Keratinocyte (primary cell): ENCODE measurements at regions not wholly inside any gene's neighbourhood (a gene's known extent, or its start where the extent isn't known, plus 50 kb on each side); places are given as distances from the start of the nearest gene placed in this dataset.

ENCODE experiments used
- DNase-seq: peaks from one replicate; pipeline ENCODE4 v3.0.0-alpha.2; 2011; ENCODE audit warnings: low read depth, missing footprints, low spot score
- FAIRE-seq: peaks from 2 replicates; lab custom pipeline; 2011; peaks lifted over from hg19 to GRCh38; lab: Jason Lieb, UNC
- H2AFZ ChIP-seq: 2 replicates; pipeline ENCODE4 v1.6.0; 2012; ENCODE audit warnings: low read length, control low read depth, inconsistent platforms; ENCODE audit not compliant: control insufficient read depth
- H3K27ac ChIP-seq: 2 replicates; pipeline ENCODE4 v1.5.1; 2011; ENCODE audit warnings: low read length; ENCODE audit not compliant: control insufficient read depth, insufficient read depth
- H3K27me3 ChIP-seq: 3 replicates; pipeline ENCODE4 v1.6.0; 2011; ENCODE audit warnings: low read length; ENCODE audit not compliant: control insufficient read depth, insufficient read depth; ENCODE audit errors: extremely low read depth
- H3K36me3 ChIP-seq, 2 experiments: 2 replicates in 1 of 2; 3 replicates in 1 of 2; pipeline ENCODE4 v1.5.1; 2011; ENCODE audit warnings: low read length in 2 of 2, mild to moderate bottlenecking in 1 of 2; ENCODE audit not compliant: control insufficient read depth in 2 of 2, insufficient read depth in 2 of 2; ENCODE audit errors: extremely low read depth in 1 of 2
- H3K4me1 ChIP-seq: 3 replicates; pipeline ENCODE4 v1.5.1; 2011; ENCODE audit warnings: low read length; ENCODE audit not compliant: control insufficient read depth, insufficient read depth; ENCODE audit errors: extremely low read depth
- H3K4me2 ChIP-seq: 3 replicates; pipeline ENCODE4 v1.6.0; 2011; ENCODE audit warnings: low read depth, low read length; ENCODE audit not compliant: control insufficient read depth, insufficient read depth; ENCODE audit errors: extremely low read depth
- H3K4me3 ChIP-seq, 3 experiments: fragments of 200-600 bp in 1 of 3; sonication (generic) in 1 of 3; 2 replicates in 2 of 3; 3 replicates in 1 of 3; pipeline ENCODE4 v1.5.1; 2011 to 2016; ENCODE audit warnings: low read length in 3 of 3, mild to moderate bottlenecking in 3 of 3, control low read depth in 2 of 3, inconsistent platforms in 1 of 3, low read depth in 1 of 3, mixed read lengths in 1 of 3, mixed run types in 1 of 3, moderate library complexity in 1 of 3; ENCODE audit not compliant: control insufficient read depth in 2 of 3, insufficient read depth in 2 of 3; ENCODE audit errors: extremely low read depth in 1 of 3
- H3K79me2 ChIP-seq: 2 replicates; pipeline ENCODE4 v1.6.0; 2012; ENCODE audit warnings: low read length; ENCODE audit not compliant: control insufficient read depth, insufficient read depth
- H3K9ac ChIP-seq: 3 replicates; pipeline ENCODE4 v1.6.0; 2011; ENCODE audit warnings: low read length; ENCODE audit not compliant: control insufficient read depth, insufficient read depth; ENCODE audit errors: extremely low read depth
- H3K9me1 ChIP-seq: 3 replicates; pipeline ENCODE4 v1.6.0; 2011; ENCODE audit warnings: low read length; ENCODE audit not compliant: control insufficient read depth, insufficient read depth; ENCODE audit errors: extremely low read depth
- H3K9me3 ChIP-seq: 2 replicates; pipeline ENCODE4 v1.5.1; 2012; ENCODE audit warnings: low read depth, low read length; ENCODE audit not compliant: control insufficient read depth
- H4K20me1 ChIP-seq: 3 replicates; pipeline ENCODE4 v1.6.0; 2011; ENCODE audit warnings: low read length; ENCODE audit not compliant: control insufficient read depth, insufficient read depth; ENCODE audit errors: extremely low read depth
- EZH2 ChIP-seq: IDR thresholded peaks from one replicate; pipeline ENCODE4 v1.6.1; 2012; ENCODE audit warnings: inconsistent platforms, mild to moderate bottlenecking, low read length, moderate library complexity
- dilution Hi-C: fragments of 300-500 bp; cut with MboI; formaldehyde crosslinking; loops from one replicate; pipeline ENCODE4 v1.7.0; 2020; ENCODE audit warnings: low sequenced_read_pairs; ENCODE audit not compliant: extremely low pct_ligation_motif_present
- TF ChIP-seq, protein P1 (sequence below), 3 experiments: IDR thresholded peaks in 1 of 3; conservative IDR thresholded peaks in 1 of 3; optimal IDR thresholded peaks in 1 of 3; 2 replicates in 2 of 3; 3 replicates in 1 of 3; pipeline versions ENCODE3 to v1.5.1; 2011; ENCODE audit warnings: low read length in 3 of 3, mild to moderate bottlenecking in 3 of 3, moderate library complexity in 2 of 3, control low read depth in 1 of 3, inconsistent platforms in 1 of 3; ENCODE audit not compliant: insufficient read depth in 2 of 3; ENCODE audit errors: extremely low read depth in 1 of 3

DNA sequence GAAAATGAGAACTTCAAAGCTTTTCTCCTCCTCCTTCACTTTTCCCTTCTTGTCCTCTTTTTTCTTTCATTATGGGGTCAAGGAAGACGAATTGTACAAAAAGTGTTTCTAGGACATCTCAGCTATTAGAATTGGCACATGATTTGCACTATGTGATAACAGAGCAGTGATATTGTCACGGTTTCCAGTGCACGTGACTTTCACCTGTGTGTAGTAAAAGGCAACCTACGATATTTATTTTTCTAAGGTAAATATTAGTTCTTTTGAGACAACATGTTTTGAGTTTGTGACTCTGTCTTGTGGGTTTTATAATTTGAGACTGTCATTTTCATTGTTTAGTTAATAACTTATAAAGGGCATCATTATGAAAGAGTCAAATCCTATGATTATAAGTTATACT, 213.1 kb downstream of the PSAT1 start:
- DNase-seq, result no peak

DNA sequence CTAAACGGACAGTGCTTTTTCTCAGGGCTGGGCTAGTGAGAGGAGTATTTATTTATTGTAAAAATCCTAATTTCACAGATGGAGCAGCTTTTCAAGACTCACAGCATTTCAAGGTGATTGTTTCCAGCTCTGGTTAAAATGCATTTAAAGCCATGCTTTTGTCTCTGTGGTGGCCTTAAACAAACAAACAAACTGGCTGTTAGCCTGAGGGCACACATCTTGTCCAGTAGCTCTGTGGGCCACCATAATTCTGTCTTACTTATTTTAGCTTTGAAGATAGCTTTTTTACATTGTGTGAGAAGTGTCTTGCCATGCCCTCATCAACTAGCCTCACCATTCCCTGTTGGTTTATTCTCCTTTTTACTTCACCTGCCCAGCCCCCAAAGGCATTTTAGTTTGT, 218.2 kb downstream of the PSAT1 start:
- no peak overlapping the region for H3K27ac ChIP-seq
- H3K9me3 ChIP-seq, result no peaks in the 10 kb centered on the region
- no peak overlapping the region for H3K9ac ChIP-seq
- H3K4me1 ChIP-seq, result no peaks in the 10 kb centered on the region
- H3K36me3 ChIP-seq, result no peaks in the 10 kb centered on the region
- H3K79me2 ChIP-seq, result no peaks in the 10 kb centered on the region
- dilution Hi-C loops, result no loop called here
- H4K20me1 ChIP-seq, result no peaks in the 10 kb centered on the region
- no peak overlapping the region for H2AFZ ChIP-seq
- FAIRE-seq (no peak), DNase-seq (no peak)
- no peak overlapping the region for H3K4me3 ChIP-seq
- TF ChIP-seq EZH2, result no peak
- TF ChIP-seq, protein P1, sequence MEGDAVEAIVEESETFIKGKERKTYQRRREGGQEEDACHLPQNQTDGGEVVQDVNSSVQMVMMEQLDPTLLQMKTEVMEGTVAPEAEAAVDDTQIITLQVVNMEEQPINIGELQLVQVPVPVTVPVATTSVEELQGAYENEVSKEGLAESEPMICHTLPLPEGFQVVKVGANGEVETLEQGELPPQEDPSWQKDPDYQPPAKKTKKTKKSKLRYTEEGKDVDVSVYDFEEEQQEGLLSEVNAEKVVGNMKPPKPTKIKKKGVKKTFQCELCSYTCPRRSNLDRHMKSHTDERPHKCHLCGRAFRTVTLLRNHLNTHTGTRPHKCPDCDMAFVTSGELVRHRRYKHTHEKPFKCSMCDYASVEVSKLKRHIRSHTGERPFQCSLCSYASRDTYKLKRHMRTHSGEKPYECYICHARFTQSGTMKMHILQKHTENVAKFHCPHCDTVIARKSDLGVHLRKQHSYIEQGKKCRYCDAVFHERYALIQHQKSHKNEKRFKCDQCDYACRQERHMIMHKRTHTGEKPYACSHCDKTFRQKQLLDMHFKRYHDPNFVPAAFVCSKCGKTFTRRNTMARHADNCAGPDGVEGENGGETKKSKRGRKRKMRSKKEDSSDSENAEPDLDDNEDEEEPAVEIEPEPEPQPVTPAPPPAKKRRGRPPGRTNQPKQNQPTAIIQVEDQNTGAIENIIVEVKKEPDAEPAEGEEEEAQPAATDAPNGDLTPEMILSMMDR (optimal IDR thresholded peaks at IDR 0.05 in 1 of 3, IDR thresholded peaks at IDR 0.05 in 1 of 3, conservative IDR thresholded peaks at IDR 0.05 in 1 of 3; ENCODE audit: extremely low read depth in 1 of 3, insufficient read depth in 2 of 3, low read length in 3 of 3), result no peak
- no peaks in the 10 kb centered on the region for H3K9me1 ChIP-seq
- no peaks in the 10 kb centered on the region for H3K27me3 ChIP-seq
- H3K4me2 ChIP-seq, result no peak overlapping the region

More for the DNA sequence above, 213.1 kb downstream of the PSAT1 start:
- H3K27me3 ChIP-seq, result no peaks in the 10 kb centered on the region
- H3K9me3 ChIP-seq, result no peaks in the 10 kb centered on the region
- no peak overlapping the region for H3K27ac ChIP-seq
- no peaks in the 10 kb centered on the region for H3K9me1 ChIP-seq
- H3K4me1 ChIP-seq, result no peaks in the 10 kb centered on the region
- dilution Hi-C loops, result no loop called here
- H3K79me2 ChIP-seq, result no peaks in the 10 kb centered on the region
- no peak overlapping the region for H3K9ac ChIP-seq
- H3K4me3 ChIP-seq, result no peak overlapping the region
- H3K4me2 ChIP-seq, result no peak overlapping the region
- no peak overlapping the region for H2AFZ ChIP-seq
- H4K20me1 ChIP-seq, result no peaks in the 10 kb centered on the region
- FAIRE-seq, result no peak
- TF ChIP-seq, protein P1 (optimal IDR thresholded peaks at IDR 0.05 in 1 of 3, IDR thresholded peaks at IDR 0.05 in 1 of 3, conservative IDR thresholded peaks at IDR 0.05 in 1 of 3; ENCODE audit: extremely low read depth in 1 of 3, insufficient read depth in 2 of 3, low read length in 3 of 3), result no peak
- no peak for TF ChIP-seq EZH2
- H3K36me3 ChIP-seq, result no peaks in the 10 kb centered on the region
